ENCODE measurements at regions not wholly inside any gene's neighbourhood (a gene's known extent, or its start where the extent isn't known, plus 50 kb on each side); places are given as distances from the start of the nearest gene placed in this dataset.
A peak's percentile ranks its signal among the peaks of the same experiment; 100 is the strongest.

DNA sequence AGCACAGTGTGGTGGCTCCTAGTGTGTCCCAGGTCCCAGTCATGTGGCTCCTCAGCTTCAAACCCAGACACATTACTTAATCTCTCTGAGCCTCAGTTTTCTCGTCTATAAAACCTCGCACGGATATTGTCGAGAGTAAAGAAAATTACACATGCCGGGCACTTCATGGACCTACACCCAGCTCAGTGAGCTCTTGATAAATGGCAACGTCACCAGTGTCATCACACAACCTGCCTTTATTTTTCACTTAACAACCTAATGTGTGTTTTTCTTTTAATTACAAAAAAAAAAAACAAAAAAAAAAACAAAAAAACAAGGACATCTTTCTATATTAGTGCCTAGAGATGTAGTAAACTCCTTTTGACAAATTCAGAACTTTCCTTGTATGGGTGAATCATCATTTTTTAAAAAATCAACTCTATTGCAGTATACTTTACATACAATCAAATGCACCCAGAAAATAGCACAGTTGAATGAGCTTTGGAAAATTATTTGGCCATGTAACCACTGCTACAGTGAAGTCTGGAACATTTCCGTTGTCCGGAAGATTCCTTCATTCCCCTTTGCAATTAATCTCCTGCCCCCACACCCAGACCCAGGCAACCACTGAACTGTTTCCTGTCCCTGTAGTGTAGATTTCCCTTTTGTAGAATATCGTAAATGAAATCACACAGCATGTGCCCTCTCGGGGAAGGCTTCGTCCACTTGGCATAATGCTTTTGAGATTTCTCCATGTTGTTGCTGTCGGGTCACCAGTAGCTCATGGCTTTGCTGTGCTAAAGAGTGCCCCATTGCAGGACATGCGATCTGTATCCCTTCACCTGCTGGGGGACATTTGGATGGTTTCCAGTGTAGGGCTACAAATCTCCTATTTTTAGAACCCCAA lies 100.4 kb upstream of the LARP1 start:
- TF ChIP-seq RAD21 (IDR thresholded peaks at IDR 0.05): peak in 1 of 2 donors; percentile 7
- TF ChIP-seq YY1 (IDR thresholded peaks at IDR 0.05): no peak
- TF ChIP-seq, protein P1, sequence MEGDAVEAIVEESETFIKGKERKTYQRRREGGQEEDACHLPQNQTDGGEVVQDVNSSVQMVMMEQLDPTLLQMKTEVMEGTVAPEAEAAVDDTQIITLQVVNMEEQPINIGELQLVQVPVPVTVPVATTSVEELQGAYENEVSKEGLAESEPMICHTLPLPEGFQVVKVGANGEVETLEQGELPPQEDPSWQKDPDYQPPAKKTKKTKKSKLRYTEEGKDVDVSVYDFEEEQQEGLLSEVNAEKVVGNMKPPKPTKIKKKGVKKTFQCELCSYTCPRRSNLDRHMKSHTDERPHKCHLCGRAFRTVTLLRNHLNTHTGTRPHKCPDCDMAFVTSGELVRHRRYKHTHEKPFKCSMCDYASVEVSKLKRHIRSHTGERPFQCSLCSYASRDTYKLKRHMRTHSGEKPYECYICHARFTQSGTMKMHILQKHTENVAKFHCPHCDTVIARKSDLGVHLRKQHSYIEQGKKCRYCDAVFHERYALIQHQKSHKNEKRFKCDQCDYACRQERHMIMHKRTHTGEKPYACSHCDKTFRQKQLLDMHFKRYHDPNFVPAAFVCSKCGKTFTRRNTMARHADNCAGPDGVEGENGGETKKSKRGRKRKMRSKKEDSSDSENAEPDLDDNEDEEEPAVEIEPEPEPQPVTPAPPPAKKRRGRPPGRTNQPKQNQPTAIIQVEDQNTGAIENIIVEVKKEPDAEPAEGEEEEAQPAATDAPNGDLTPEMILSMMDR (IDR thresholded peaks at IDR 0.05; ENCODE audit: low read depth, low read length, missing input control): no peak
- TF ChIP-seq FOXA1 (IDR thresholded peaks at IDR 0.05): no peak
- TF ChIP-seq TAF1 (conservative IDR thresholded peaks at IDR 0.05): no peak

Measured in liver (tissue), 3 donors.